T-cell (primary cell): ENCODE measurements at regions not wholly inside any gene's neighbourhood (a gene's known extent, or its start where the extent isn't known, plus 50 kb on each side); places are given as distances from the start of the nearest gene placed in this dataset.

Experiments used
- ATAC-seq, 4 experiments: fragments of 200-7000 bp in 3 of 4; fragments of 150-1000 bp in 1 of 4; cut with Tn5 transposase; replicated peaks in 1 of 4; 1 replicate in 3 of 4; 2 replicates in 1 of 4; pipeline ENCODE4 v1.10.0; 2021; ENCODE audit warnings: moderate library complexity in 3 of 4, mild to moderate bottlenecking in 2 of 4, moderate number of reproducible peaks in 1 of 4
- CTCF ChIA-PET, 2 donors: fragments of 300-600 bp; sonication (Branson Sonifier 250); formaldehyde crosslinking; loops; one replicate each; lab custom pipeline; 2022; ENCODE audit warnings: antibody characterized with exemption in 2 of 2; lab: Charles Lee
- POLR2A ChIA-PET, 2 donors: fragments of 300-600 bp; sonication (Branson Sonifier 250); formaldehyde crosslinking; loops; one replicate each; lab custom pipeline; 2022; ENCODE audit warnings: antibody characterized with exemption in 2 of 2; lab: Charles Lee
- DNase-seq, 35 experiments: peaks; one replicate each; pipeline versions ENCODE4 v3.0.0 to v3.0.0-alpha.2; 2013 to 2023
- H3K27ac ChIP-seq: one replicate; pipeline ENCODE4 v1.5.1; 2013; ENCODE audit warnings: low read length
- H3K27me3 ChIP-seq, 2 experiments: replicated peaks in 1 of 2; 1 replicate in 1 of 2; 2 replicates in 1 of 2; pipeline versions ENCODE4 v1.6.1 to v1.7.0; 2013; ENCODE audit warnings: low read length in 1 of 2, mixed read lengths in 1 of 2; ENCODE audit not compliant: control insufficient read depth in 2 of 2, insufficient read depth in 2 of 2; ENCODE audit errors: extremely low read depth in 1 of 2
- H3K36me3 ChIP-seq, 2 donors: 1 replicate in 1 of 2; 2 replicates in 1 of 2; pipeline versions ENCODE4 v1.6.1 to v1.7.0; 2013; ENCODE audit warnings: low read length in 1 of 2; ENCODE audit not compliant: control insufficient read depth in 2 of 2, insufficient read depth in 1 of 2; ENCODE audit errors: extremely low read depth in 1 of 2
- H3K4me1 ChIP-seq, 2 experiments: 1 replicate in 1 of 2; 2 replicates in 1 of 2; pipeline versions ENCODE4 v1.6.1 to v1.7.0; 2013; ENCODE audit warnings: low read length in 2 of 2, mixed read lengths in 1 of 2; ENCODE audit not compliant: insufficient read depth in 2 of 2, control insufficient read depth in 1 of 2; ENCODE audit errors: extremely low read depth in 1 of 2
- H3K4me3 ChIP-seq, 2 donors: 1 replicate in 1 of 2; 2 replicates in 1 of 2; pipeline versions ENCODE4 v1.5.1 to v1.7.0; 2013; ENCODE audit warnings: mild to moderate bottlenecking in 2 of 2, low read length in 1 of 2, moderate library complexity in 1 of 2; ENCODE audit not compliant: control insufficient read depth in 1 of 2; ENCODE audit errors: extremely low read depth in 1 of 2
- H3K9me3 ChIP-seq: 2 replicates; pipeline ENCODE4 v1.7.0; 2013
- H3K27ac Mint-ChIP-seq, 2 donors: one replicate each; pipeline ENCODE4 v1.8.0; 2020 to 2021; ENCODE audit warnings: mild to moderate bottlenecking in 2 of 2, mixed read lengths in 2 of 2
- H3K27me3 Mint-ChIP-seq, 2 donors: one replicate each; pipeline ENCODE4 v1.8.0; 2021 to 2022; ENCODE audit warnings: mixed read lengths in 2 of 2
- H3K36me3 Mint-ChIP-seq: one replicate; pipeline ENCODE4 v1.8.0; 2021; ENCODE audit warnings: mixed read lengths
- H3K4me1 Mint-ChIP-seq, 3 donors: one replicate each; pipeline ENCODE4 v1.8.0; 2020 to 2022; ENCODE audit warnings: mixed read lengths in 3 of 3, mild to moderate bottlenecking in 1 of 3
- H3K4me3 Mint-ChIP-seq, 3 donors: one replicate each; pipeline ENCODE4 v1.8.0; 2020 to 2022; ENCODE audit warnings: mild to moderate bottlenecking in 3 of 3, mixed read lengths in 3 of 3, moderate library complexity in 3 of 3
- H3K9me3 Mint-ChIP-seq, 3 donors: one replicate each; pipeline ENCODE4 v1.8.0; 2020 to 2022; ENCODE audit warnings: mixed read lengths in 3 of 3
- WGBS: methylation state at CpG from one replicate; pipeline ENCODE4 v1.1.5; 2013; ENCODE audit warnings: missing lambda C conversion rate; ENCODE audit not compliant: insufficient coverage; 5-methylcytosine and 5-hydroxymethylcytosine counted together

DNA sequence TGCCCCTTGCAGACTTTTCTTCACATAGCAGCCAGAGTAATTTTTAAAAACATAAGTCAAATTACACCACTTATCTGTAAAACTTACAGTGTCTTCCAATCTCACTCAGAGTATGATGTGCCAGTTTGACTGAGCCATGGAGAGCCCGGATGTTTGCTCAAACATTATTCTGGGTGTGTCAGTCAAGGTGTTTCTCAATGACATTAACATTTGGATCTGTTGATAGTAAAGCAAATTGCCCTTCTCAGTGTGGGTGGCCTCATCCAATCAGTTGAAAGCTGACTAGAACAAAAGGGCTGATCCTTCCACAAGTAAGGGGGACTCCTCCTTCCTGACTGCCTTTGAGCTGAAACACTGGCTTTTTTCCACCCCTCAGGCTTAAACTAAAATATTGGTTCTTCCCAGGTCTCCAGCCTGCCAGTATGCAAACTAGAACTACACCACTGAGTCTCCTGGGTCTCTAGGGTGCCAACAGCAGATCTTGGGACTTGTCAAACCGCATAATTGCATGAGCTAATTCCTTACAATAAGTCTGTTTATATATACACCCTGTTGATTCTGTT lies 157.9 kb upstream of the CTTNBP2NL start:
- POLR2A ChIA-PET: no interaction called here
- Histone ChIP-seq H3K4me3 (no peak overlapping the region), H3K27me3 (peaks cover 0 to 15% of the 10 kb centered on the region in 2 experiments), H3K27ac (no peak overlapping the region), H3K36me3 (no peaks in the 10 kb centered on the region), H3K9me3 (no peaks in the 10 kb centered on the region), H3K4me1 (no peaks in the 10 kb centered on the region)
- Mint-ChIP-seq H3K27me3 (peaks cover 24 to 38% of the 10 kb centered on the region in 2 donors), H3K27ac (no peak overlapping the region), H3K9me3 (peaks cover 0 to 9% (median 0%) of the 10 kb centered on the region in 3 donors), H3K4me3 (no peak overlapping the region), H3K36me3 (no peaks in the 10 kb centered on the region), H3K4me1 (no peaks in the 10 kb centered on the region)
- DNase-seq (no peak), ATAC-seq (no peak)
- WGBS: 78% methylated on average over 2 of the region's 2 CpGs
- CTCF ChIA-PET: no interaction called here

DNA sequence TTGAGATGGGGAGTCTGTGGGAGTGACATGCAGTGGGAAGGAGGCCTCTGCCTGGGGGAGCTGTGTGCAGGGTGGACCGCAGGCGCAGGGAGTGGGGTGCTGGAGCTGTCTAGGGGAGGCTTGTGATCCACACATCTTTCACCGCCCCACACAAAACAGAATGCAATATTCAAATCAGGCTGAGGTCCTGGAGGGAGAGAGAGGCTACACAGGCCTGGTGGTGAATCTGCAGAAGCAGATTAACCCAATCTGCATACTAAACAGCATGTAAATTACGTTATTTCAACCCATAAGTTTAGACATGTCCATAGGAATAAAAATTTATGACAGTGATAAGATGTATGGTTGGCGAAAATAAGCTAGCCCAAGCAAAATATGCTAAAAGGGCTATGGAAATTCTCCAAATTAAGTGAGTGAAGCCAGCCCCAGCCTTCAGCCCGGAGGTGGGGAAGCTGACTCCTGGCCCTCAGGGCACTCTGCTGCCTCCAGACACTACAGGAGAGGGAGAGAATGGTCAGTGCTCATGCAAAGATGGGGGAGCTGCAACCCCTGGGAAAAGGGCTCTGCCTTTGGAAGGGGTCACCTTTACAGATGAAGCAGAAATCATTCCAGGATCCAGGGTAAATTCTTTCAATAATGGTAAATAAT lies 156.2 kb upstream of the CTTNBP2NL start:
- H3K27me3 Mint-ChIP-seq: peaks cover 24 to 34% of the 10 kb centered on the region in 2 donors
- DNase-seq (no peak), ATAC-seq (no peak)
- H3K27ac ChIP-seq: no peak overlapping the region
- H3K4me1 Mint-ChIP-seq: no peaks in the 10 kb centered on the region
- no peak overlapping the region for H3K4me3 Mint-ChIP-seq
- peaks cover 0 to 23% of the 10 kb centered on the region in 2 experiments for H3K27me3 ChIP-seq
- H3K9me3 Mint-ChIP-seq: peaks cover 0 to 6% (median 0%) of the 10 kb centered on the region in 3 donors
- WGBS: no CpG with 5 or more reads among the region's 6 CpGs
- no peak overlapping the region for H3K27ac Mint-ChIP-seq
- H3K36me3 Mint-ChIP-seq: no peaks in the 10 kb centered on the region
- H3K36me3 ChIP-seq: no peaks in the 10 kb centered on the region
- no peaks in the 10 kb centered on the region for H3K9me3 ChIP-seq
- no peaks in the 10 kb centered on the region for H3K4me1 ChIP-seq
- ChIA-PET POLR2A (no interaction called here), CTCF (no interaction called here)
- H3K4me3 ChIP-seq: no peak overlapping the region

DNA sequence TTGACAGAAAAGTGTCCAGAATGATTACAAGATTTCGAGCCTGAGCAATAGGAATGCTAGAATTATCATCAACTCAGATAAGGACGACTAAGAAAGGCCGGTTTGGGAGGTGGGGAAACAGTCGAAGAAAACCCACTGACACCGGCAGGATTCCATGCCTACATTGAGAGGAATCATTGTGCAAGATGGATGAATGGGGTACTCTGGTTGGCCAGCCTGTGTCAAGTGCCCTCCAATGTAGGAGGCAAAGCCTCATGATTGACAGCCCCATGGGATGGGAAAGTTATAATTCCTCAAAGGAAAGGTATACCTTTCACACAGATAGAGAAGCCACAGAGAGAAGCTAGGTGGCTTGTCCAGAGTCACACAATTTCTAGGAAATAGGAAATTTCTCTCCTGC lies 153.5 kb upstream of the CTTNBP2NL start:
- Histone ChIP-seq H3K4me1 (no peaks in the 10 kb centered on the region), H3K9me3 (no peaks in the 10 kb centered on the region), H3K27ac (no peak overlapping the region), H3K27me3 (peaks cover 0 to 25% of the 10 kb centered on the region in 2 experiments), H3K4me3 (no peak overlapping the region), H3K36me3 (no peaks in the 10 kb centered on the region)
- no peak overlapping the region for H3K4me3 Mint-ChIP-seq
- H3K36me3 Mint-ChIP-seq: no peaks in the 10 kb centered on the region
- ATAC-seq (no peak), DNase-seq (no peak)
- ChIA-PET CTCF (no interaction called here), POLR2A (no interaction called here)
- no peaks in the 10 kb centered on the region for H3K4me1 Mint-ChIP-seq
- H3K27ac Mint-ChIP-seq: no peak overlapping the region
- WGBS: 81% methylated on average over 5 of the region's 5 CpGs
- peaks cover 24 to 30% of the 10 kb centered on the region in 2 donors for H3K27me3 Mint-ChIP-seq
- H3K9me3 Mint-ChIP-seq: peaks cover 0 to 3% (median 0%) of the 10 kb centered on the region in 3 donors

DNA sequence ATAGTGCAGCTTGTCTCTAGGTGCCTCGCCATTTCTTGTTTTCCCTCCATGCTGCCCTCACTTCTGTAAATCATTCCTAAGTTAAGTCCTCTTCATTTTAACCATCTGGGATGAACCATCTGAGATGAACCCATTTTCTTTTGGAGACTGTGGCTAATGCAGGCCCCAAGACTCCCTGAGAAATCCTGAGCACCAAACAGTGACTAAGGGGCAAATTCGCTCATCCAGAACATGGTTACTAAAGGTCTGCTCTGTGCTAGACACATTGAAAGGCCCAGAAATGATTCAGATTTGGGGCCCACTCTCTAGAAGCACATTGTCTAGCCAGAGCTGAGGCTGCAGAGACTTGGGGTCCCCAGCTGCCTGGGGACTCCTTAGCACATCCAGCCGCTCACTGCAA lies 151.9 kb upstream of the CTTNBP2NL start:
- H3K36me3 Mint-ChIP-seq: no peaks in the 10 kb centered on the region
- Histone ChIP-seq H3K27ac (no peak overlapping the region), H3K4me3 (no peak overlapping the region), H3K9me3 (no peaks in the 10 kb centered on the region), H3K36me3 (no peaks in the 10 kb centered on the region), H3K4me1 (no peaks in the 10 kb centered on the region), H3K27me3 (peaks cover 0 to 35% of the 10 kb centered on the region in 2 experiments)
- ChIA-PET POLR2A (no interaction called here), CTCF (no interaction called here)
- H3K4me3 Mint-ChIP-seq: no peak overlapping the region
- H3K27me3 Mint-ChIP-seq: peaks cover 18 to 20% of the 10 kb centered on the region in 2 donors
- H3K9me3 Mint-ChIP-seq: no peaks in the 10 kb centered on the region
- no peak overlapping the region for H3K27ac Mint-ChIP-seq
- H3K4me1 Mint-ChIP-seq: no peaks in the 10 kb centered on the region
- WGBS: 87% methylated on average over 3 of the region's 3 CpGs
- DNase-seq (no peak), ATAC-seq (no peak)

DNA sequence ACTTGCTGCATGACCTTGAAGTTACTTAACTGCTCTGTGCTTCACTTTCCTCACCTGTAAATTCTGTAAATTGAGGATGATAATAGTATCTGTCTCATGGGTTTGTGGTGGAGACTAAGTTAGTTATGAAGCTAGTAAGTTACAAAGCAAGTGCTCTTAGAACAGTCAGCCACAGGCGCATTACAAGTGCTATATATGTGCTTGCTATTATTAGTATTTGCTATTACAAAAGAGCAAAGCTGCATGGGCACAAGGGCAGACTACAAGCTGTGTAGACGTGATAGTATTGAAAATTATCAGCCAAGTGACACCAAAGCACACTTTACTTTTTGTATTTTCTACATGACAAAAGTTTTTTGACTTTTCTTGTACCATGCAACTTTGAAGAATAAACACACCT lies 150.9 kb upstream of the CTTNBP2NL start:
- H3K4me1 Mint-ChIP-seq: no peaks in the 10 kb centered on the region
- H3K9me3 Mint-ChIP-seq: no peaks in the 10 kb centered on the region
- Histone ChIP-seq H3K27ac (no peak overlapping the region), H3K4me3 (no peak overlapping the region), H3K36me3 (no peaks in the 10 kb centered on the region), H3K27me3 (peaks cover 0 to 27% of the 10 kb centered on the region in 2 experiments), H3K4me1 (no peaks in the 10 kb centered on the region), H3K9me3 (no peaks in the 10 kb centered on the region)
- CTCF ChIA-PET: no interaction called here
- H3K27me3 Mint-ChIP-seq: peaks cover 15% of the 10 kb centered on the region in 2 donors
- POLR2A ChIA-PET: no interaction called here
- H3K36me3 Mint-ChIP-seq: no peaks in the 10 kb centered on the region
- DNase-seq: no peak
- no peak for ATAC-seq
- no peak overlapping the region for H3K4me3 Mint-ChIP-seq
- WGBS: 100% methylated on average over 1 of the region's 2 CpGs
- no peak overlapping the region for H3K27ac Mint-ChIP-seq

DNA sequence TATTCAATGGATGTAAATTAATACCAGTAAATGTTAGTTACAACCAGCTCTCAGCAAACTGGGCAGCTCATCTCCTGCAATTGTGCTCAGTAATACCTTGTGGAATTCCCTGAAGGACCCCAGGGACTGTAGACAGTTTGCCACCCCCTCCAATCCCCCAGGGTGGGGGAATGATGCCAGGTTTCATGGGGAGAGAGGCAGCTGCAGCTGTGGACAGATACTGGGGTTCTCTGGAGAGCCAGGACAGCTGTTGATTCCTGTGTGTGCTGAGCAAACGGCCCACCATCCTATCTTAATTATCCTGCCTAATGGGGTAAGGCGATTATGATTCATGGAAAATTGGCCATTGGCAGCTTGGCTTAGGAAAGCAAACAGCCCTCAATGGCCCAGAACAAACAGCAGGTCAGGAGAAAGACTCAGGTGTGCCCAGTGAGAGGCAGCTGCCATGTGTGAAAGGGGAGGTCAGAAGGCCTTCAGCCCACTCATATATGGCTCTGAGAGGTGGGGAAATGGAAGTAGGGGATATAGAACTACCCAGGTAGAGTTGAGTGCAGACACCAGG lies 148.9 kb upstream of the CTTNBP2NL start:
- no peaks in the 10 kb centered on the region for H3K9me3 ChIP-seq
- peaks cover 0 to 22% of the 10 kb centered on the region in 2 experiments for H3K27me3 ChIP-seq
- ATAC-seq (no peak), DNase-seq (no peak)
- H3K4me1 ChIP-seq: no peaks in the 10 kb centered on the region
- Mint-ChIP-seq H3K27me3 (peaks cover 11 to 18% of the 10 kb centered on the region in 2 donors), H3K9me3 (no peaks in the 10 kb centered on the region), H3K27ac (no peak overlapping the region), H3K4me3 (no peak overlapping the region), H3K4me1 (no peaks in the 10 kb centered on the region), H3K36me3 (no peaks in the 10 kb centered on the region)
- no peak overlapping the region for H3K4me3 ChIP-seq
- CTCF ChIA-PET: interaction anchor here in 1 of 2 donors (1.1 kb wide), 1 partner anchor 14 kb away, joined by 5 read pairs; no protein-coding TSS in a partner anchor
- no peak overlapping the region for H3K27ac ChIP-seq
- WGBS: no CpG with 5 or more reads among the region's 2 CpGs
- no peaks in the 10 kb centered on the region for H3K36me3 ChIP-seq
- POLR2A ChIA-PET: no interaction called here
